Liver (tissue), 3 donors: ENCODE measurements at regions not wholly inside any gene's neighbourhood (a gene's known extent, or its start where the extent isn't known, plus 50 kb on each side); places are given as distances from the start of the nearest gene placed in this dataset.

Source experiments
- GABPA ChIP-seq, 2 donors: IDR thresholded peaks in 1 of 2; conservative IDR thresholded peaks in 1 of 2; 2 replicates each; pipeline ENCODE4 v1.6.1; 2016; ENCODE audit warnings: antibody characterized with exemption in 2 of 2, mild to moderate bottlenecking in 1 of 2, moderate library complexity in 1 of 2
- JUND ChIP-seq, 2 donors: IDR thresholded peaks; 2 replicates each; pipeline ENCODE4 v1.6.1; 2016; ENCODE audit warnings: antibody characterized with exemption in 2 of 2
- TAF1 ChIP-seq: conservative IDR thresholded peaks from 2 replicates; pipeline ENCODE4 v1.6.1; 2016; ENCODE audit warnings: antibody characterized with exemption, mild to moderate bottlenecking
- TF ChIP-seq, protein P1 (sequence below): IDR thresholded peaks from 2 replicates; pipeline ENCODE4 v1.6.1; 2016; ENCODE audit warnings: antibody characterized with exemption
- TF ChIP-seq, protein P2 (sequence below): fragments of 150-350 bp; IDR thresholded peaks from 2 replicates; pipeline ENCODE4 v1.5.1; 2017; ENCODE audit warnings: improper control_type of control experiment, low read depth, low read length; ENCODE audit not compliant: missing input control
- TF ChIP-seq, protein P3 (sequence below): IDR thresholded peaks from 2 replicates; pipeline ENCODE4 v1.6.1; 2016; ENCODE audit warnings: antibody characterized with exemption, mild to moderate bottlenecking
- TF ChIP-seq, protein P4 (sequence below): IDR thresholded peaks from 2 replicates; pipeline ENCODE4 v1.6.1; 2016; ENCODE audit warnings: antibody characterized with exemption
- donor health status: healthy.
- donor health status: healthy.

DNA sequence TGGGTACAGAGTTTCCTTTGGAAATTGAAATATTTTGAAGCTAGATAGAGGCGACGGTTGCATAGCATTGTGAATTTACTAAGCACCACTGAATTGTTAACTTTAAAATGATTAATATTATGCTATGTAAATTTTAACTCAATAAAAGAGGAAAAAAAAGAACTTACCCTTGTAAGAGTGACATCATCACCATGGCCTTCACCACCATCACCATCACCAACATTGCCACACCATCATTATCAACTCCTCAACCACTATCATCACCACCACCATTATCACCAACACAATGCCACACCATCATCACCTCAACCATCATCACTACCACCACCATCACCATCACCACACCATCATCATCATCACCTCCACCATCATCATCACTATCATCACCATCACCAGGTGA, 113.9 kb downstream of the TUBA3C start:
- TF ChIP-seq, protein P1, sequence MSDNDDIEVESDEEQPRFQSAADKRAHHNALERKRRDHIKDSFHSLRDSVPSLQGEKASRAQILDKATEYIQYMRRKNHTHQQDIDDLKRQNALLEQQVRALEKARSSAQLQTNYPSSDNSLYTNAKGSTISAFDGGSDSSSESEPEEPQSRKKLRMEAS: no peak
- TF ChIP-seq, protein P2, sequence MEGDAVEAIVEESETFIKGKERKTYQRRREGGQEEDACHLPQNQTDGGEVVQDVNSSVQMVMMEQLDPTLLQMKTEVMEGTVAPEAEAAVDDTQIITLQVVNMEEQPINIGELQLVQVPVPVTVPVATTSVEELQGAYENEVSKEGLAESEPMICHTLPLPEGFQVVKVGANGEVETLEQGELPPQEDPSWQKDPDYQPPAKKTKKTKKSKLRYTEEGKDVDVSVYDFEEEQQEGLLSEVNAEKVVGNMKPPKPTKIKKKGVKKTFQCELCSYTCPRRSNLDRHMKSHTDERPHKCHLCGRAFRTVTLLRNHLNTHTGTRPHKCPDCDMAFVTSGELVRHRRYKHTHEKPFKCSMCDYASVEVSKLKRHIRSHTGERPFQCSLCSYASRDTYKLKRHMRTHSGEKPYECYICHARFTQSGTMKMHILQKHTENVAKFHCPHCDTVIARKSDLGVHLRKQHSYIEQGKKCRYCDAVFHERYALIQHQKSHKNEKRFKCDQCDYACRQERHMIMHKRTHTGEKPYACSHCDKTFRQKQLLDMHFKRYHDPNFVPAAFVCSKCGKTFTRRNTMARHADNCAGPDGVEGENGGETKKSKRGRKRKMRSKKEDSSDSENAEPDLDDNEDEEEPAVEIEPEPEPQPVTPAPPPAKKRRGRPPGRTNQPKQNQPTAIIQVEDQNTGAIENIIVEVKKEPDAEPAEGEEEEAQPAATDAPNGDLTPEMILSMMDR: no peak
- TF ChIP-seq TAF1 (no peak), JUND (IDR thresholded peaks at IDR 0.05) (no peak), GABPA (IDR thresholded peaks at IDR 0.05 in 1 of 2, conservative IDR thresholded peaks at IDR 0.05 in 1 of 2) (no peak)
- TF ChIP-seq, protein P3, sequence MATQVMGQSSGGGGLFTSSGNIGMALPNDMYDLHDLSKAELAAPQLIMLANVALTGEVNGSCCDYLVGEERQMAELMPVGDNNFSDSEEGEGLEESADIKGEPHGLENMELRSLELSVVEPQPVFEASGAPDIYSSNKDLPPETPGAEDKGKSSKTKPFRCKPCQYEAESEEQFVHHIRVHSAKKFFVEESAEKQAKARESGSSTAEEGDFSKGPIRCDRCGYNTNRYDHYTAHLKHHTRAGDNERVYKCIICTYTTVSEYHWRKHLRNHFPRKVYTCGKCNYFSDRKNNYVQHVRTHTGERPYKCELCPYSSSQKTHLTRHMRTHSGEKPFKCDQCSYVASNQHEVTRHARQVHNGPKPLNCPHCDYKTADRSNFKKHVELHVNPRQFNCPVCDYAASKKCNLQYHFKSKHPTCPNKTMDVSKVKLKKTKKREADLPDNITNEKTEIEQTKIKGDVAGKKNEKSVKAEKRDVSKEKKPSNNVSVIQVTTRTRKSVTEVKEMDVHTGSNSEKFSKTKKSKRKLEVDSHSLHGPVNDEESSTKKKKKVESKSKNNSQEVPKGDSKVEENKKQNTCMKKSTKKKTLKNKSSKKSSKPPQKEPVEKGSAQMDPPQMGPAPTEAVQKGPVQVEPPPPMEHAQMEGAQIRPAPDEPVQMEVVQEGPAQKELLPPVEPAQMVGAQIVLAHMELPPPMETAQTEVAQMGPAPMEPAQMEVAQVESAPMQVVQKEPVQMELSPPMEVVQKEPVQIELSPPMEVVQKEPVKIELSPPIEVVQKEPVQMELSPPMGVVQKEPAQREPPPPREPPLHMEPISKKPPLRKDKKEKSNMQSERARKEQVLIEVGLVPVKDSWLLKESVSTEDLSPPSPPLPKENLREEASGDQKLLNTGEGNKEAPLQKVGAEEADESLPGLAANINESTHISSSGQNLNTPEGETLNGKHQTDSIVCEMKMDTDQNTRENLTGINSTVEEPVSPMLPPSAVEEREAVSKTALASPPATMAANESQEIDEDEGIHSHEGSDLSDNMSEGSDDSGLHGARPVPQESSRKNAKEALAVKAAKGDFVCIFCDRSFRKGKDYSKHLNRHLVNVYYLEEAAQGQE: no peak
- TF ChIP-seq, protein P4, sequence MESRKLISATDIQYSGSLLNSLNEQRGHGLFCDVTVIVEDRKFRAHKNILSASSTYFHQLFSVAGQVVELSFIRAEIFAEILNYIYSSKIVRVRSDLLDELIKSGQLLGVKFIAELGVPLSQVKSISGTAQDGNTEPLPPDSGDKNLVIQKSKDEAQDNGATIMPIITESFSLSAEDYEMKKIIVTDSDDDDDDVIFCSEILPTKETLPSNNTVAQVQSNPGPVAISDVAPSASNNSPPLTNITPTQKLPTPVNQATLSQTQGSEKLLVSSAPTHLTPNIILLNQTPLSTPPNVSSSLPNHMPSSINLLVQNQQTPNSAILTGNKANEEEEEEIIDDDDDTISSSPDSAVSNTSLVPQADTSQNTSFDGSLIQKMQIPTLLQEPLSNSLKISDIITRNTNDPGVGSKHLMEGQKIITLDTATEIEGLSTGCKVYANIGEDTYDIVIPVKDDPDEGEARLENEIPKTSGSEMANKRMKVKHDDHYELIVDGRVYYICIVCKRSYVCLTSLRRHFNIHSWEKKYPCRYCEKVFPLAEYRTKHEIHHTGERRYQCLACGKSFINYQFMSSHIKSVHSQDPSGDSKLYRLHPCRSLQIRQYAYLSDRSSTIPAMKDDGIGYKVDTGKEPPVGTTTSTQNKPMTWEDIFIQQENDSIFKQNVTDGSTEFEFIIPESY: no peak
